Activated T-cell treated with anti-CD3 and anti-CD28 coated beads, Interleukin-2, amount 50 U/mL, for 72 hours (primary cell): ENCODE measurements at regions not wholly inside any gene's neighbourhood (a gene's known extent, or its start where the extent isn't known, plus 50 kb on each side); places are given as distances from the start of the nearest gene placed in this dataset.

Source experiments
- ATAC-seq, 2 donors: fragments of 150-1000 bp; cut with Tn5 transposase; replicated peaks in 1 of 2; 2 replicates each; pipeline ENCODE4 v1.10.0; 2021; ENCODE audit warnings: moderate library complexity in 2 of 2, mild to moderate bottlenecking in 1 of 2
- DNase-seq, 2 donors: peaks; one replicate each; pipeline ENCODE4 v3.0.0; 2021 to 2022; ENCODE audit warnings: mixed read lengths in 1 of 2
- H3K27ac Mint-ChIP-seq: one replicate; pipeline ENCODE4 v1.8.0; 2022; ENCODE audit warnings: mild to moderate bottlenecking, moderate library complexity, mixed read lengths
- H3K27me3 Mint-ChIP-seq: one replicate; pipeline ENCODE4 v1.8.0; 2022; ENCODE audit warnings: low read depth, mixed read lengths
- H3K36me3 Mint-ChIP-seq, 2 donors: one replicate each; pipeline ENCODE4 v1.8.0; 2022; ENCODE audit warnings: mixed read lengths in 2 of 2, mild to moderate bottlenecking in 1 of 2; ENCODE audit not compliant: insufficient read depth in 2 of 2
- H3K4me1 Mint-ChIP-seq: one replicate; pipeline ENCODE4 v1.8.0; 2022; ENCODE audit warnings: low read depth, mixed read lengths
- H3K4me3 Mint-ChIP-seq, 2 donors: one replicate each; pipeline ENCODE4 v1.8.0; 2022; ENCODE audit warnings: mild to moderate bottlenecking in 2 of 2, mixed read lengths in 2 of 2, moderate library complexity in 2 of 2
- H3K9me3 Mint-ChIP-seq, 2 donors: one replicate each; pipeline ENCODE4 v1.8.0; 2022; ENCODE audit warnings: mixed read lengths in 2 of 2

- ATAC-seq (no peak), DNase-seq (no peak)
- peaks cover 6% of the 10 kb centered on the region for H3K27me3 Mint-ChIP-seq
- no peak overlapping the region for H3K27ac Mint-ChIP-seq
- H3K36me3 Mint-ChIP-seq, result no peaks in the 10 kb centered on the region
- H3K4me3 Mint-ChIP-seq, result no peak overlapping the region
- H3K9me3 Mint-ChIP-seq, result no peaks in the 10 kb centered on the region
- no peaks in the 10 kb centered on the region for H3K4me1 Mint-ChIP-seq
Measured at GRCh38 chr11:116596346-116597260, 176.2 kb downstream of the BUD13 start.

GRCh38 chr11:116595305-116595880 is 177.4 kb downstream of the BUD13 start:
- no peaks in the 10 kb centered on the region for H3K36me3 Mint-ChIP-seq
- ATAC-seq, result no peak
- H3K27ac Mint-ChIP-seq, result no peak overlapping the region
- peaks cover 6% of the 10 kb centered on the region for H3K27me3 Mint-ChIP-seq
- peaks cover 0 to 3% of the 10 kb centered on the region in 2 donors for H3K9me3 Mint-ChIP-seq
- DNase-seq, result no peak
- H3K4me3 Mint-ChIP-seq, result no peak overlapping the region
- no peaks in the 10 kb centered on the region for H3K4me1 Mint-ChIP-seq

- peaks cover 0 to 3% of the 10 kb centered on the region in 2 donors for H3K9me3 Mint-ChIP-seq
- no peak overlapping the region for H3K27ac Mint-ChIP-seq
- H3K4me1 Mint-ChIP-seq, result no peaks in the 10 kb centered on the region
- DNase-seq, result no peak
- no peak for ATAC-seq
- peaks cover 6% of the 10 kb centered on the region for H3K27me3 Mint-ChIP-seq
- H3K36me3 Mint-ChIP-seq, result no peaks in the 10 kb centered on the region
- no peak overlapping the region for H3K4me3 Mint-ChIP-seq
Measured at GRCh38 chr11:116590844-116591570, 181.8 kb downstream of the BUD13 start.

- DNase-seq, result no peak
- peaks cover 11% of the 10 kb centered on the region for H3K27me3 Mint-ChIP-seq
- H3K4me3 Mint-ChIP-seq, result no peak overlapping the region
- H3K36me3 Mint-ChIP-seq, result no peaks in the 10 kb centered on the region
- H3K4me1 Mint-ChIP-seq, result no peaks in the 10 kb centered on the region
- no peak overlapping the region for H3K27ac Mint-ChIP-seq
- no peak for ATAC-seq
- H3K9me3 Mint-ChIP-seq, result peaks cover 0 to 3% of the 10 kb centered on the region in 2 donors
Measured at GRCh38 chr11:116589402-116589801, 183.4 kb downstream of the BUD13 start.

DNA sequence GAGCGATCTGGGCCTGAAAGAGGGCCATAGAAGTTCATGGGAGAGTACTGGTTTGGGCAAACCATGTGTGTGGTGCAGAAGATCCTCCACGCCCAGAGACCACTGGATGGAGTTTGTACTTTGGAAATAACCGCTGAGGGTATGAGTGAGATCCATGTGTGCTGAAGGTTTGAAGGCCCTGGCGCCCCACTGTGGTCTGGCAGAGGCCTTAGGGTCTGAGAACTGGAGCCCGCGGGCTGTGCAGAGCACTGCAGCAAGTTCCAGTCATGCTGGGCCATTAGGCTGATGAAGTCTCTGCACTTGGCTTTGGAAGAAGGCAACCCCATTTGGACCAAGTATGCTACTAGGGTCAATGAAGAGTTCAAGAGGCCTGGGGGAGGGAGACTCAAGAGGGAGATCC is 186.4 kb downstream of the BUD13 start:
- H3K4me3 Mint-ChIP-seq, result no peak overlapping the region
- H3K9me3 Mint-ChIP-seq, result peaks cover 0 to 3% of the 10 kb centered on the region in 2 donors
- no peak overlapping the region for H3K27ac Mint-ChIP-seq
- peaks cover 22% of the 10 kb centered on the region for H3K27me3 Mint-ChIP-seq
- no peaks in the 10 kb centered on the region for H3K4me1 Mint-ChIP-seq
- H3K36me3 Mint-ChIP-seq, result no peaks in the 10 kb centered on the region
- DNase-seq, result no peak
- no peak for ATAC-seq

DNA sequence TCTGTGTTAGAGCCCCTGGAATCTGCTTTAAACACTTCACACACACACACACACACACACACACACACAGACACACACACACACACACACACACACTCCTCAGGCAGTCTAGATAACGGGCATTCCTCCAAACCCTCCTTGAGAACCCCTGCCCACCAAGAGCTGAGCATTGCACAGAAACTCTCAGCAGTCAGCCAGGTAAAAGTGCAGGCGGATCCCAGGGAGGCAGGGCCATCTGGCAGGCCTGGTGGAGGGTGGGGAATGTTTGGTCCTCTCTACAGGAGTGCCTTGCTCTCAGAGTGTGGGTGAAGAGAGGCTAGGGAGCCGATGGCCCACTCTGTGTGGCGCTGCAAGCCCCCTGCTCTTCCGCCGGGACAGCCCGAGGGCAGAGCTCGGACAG is 190.2 kb downstream of the BUD13 start:
- no peak overlapping the region for H3K4me3 Mint-ChIP-seq
- no peaks in the 10 kb centered on the region for H3K4me1 Mint-ChIP-seq
- no peak for ATAC-seq
- peaks cover 60% of the 10 kb centered on the region for H3K27me3 Mint-ChIP-seq
- H3K27ac Mint-ChIP-seq, result no peak overlapping the region
- no peaks in the 10 kb centered on the region for H3K36me3 Mint-ChIP-seq
- no peaks in the 10 kb centered on the region for H3K9me3 Mint-ChIP-seq
- DNase-seq, result no peak

DNA sequence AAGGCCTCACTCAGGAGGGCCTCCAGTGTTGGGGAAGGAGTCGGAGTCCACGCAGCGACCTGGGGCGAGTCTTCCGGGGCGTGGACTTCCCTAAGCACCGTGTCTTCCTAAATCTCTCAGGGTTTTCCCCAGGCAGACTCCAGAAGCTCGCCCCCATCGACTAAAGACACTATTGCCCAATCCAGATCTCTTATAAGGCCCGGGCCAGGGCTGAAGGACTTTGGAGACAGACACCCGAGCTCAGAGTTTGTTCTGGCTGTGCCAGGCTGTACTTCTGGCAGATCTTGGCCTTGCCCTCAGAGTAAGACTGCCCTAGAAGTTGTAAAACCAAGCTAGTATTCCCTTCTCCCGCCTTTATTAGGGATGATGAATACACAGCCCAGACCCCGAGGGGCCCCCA is 191.4 kb downstream of the BUD13 start:
- Mint-ChIP-seq H3K4me1 (no peaks in the 10 kb centered on the region), H3K36me3 (no peaks in the 10 kb centered on the region), H3K27me3 (peaks cover 65% of the 10 kb centered on the region), H3K4me3 (no peak overlapping the region), H3K27ac (no peak overlapping the region), H3K9me3 (no peaks in the 10 kb centered on the region)
- DNase-seq, result no peak
- ATAC-seq, result no peak

DNA sequence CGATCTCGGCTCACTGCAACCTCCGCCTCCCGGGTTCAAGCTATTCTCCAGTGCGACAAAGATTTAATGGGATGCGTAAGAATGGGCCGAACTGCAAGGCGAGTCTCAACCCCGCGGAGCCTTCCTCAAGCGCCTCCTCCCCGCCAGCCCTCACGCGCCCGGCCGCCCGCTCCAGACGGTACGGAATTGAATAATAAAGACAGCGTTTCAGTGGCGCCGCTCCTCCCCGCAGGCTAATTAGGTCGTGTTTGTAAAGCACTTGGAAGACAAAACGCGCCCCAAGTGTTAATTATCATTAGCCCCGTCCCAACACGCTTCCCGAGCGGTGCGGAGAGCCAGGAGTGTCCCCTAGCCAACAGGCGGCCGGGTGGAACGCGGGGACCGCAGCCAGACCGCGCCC is 192.0 kb downstream of the BUD13 start:
- Mint-ChIP-seq H3K9me3 (no peaks in the 10 kb centered on the region), H3K27me3 (peaks cover 65% of the 10 kb centered on the region), H3K36me3 (no peaks in the 10 kb centered on the region), H3K27ac (no peak overlapping the region), H3K4me1 (no peaks in the 10 kb centered on the region), H3K4me3 (no peak overlapping the region)
- ATAC-seq (no peak), DNase-seq (no peak)

DNA sequence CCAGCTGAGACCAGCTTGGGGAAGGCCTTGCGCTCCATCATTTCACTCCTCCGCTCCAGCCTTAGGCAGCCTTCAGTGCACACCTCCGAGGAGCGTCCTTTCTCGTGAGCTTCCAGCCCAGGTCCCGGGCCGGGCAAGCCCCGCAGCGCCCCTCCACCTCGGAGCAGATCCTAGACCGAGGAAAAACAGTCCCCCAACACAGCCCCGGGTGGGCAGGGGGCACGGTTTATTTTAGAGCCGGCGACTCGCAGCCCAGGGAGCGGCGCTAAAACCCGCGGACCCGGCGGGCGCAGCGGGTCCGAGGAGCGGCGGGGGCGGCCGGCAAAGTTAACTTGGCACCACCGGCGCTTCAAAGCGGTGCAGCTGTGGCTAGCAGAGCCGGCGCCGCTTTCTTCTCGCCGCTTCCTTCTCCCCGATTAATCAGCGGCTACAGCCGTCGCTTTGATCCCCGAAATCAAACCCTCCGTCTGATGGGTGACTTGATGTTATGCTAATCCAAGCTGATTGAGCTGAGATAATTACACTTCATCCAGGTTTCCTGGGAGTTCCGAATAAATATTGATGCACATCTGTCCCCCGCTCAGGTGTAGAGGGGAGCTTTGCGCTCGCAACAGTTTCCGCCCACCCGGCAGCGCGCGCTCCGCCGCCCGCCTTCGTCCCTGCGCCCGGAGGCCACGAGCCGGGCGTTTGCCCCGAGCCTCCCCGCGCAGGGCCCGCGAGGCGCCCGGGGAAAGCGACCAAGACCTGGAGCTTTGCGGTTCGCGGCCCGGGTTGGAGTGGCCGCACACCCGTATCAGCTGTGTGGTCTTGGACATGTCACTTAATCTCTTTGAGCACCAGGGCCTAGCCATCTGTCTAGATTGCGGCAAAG is 192.7 kb downstream of the BUD13 start:
- Mint-ChIP-seq H3K27ac (no peak overlapping the region), H3K36me3 (no peaks in the 10 kb centered on the region), H3K9me3 (no peaks in the 10 kb centered on the region), H3K4me1 (no peaks in the 10 kb centered on the region), H3K4me3 (no peak overlapping the region), H3K27me3 (peaks cover 65% of the 10 kb centered on the region)
- no peak for ATAC-seq
- no peak for DNase-seq

DNA sequence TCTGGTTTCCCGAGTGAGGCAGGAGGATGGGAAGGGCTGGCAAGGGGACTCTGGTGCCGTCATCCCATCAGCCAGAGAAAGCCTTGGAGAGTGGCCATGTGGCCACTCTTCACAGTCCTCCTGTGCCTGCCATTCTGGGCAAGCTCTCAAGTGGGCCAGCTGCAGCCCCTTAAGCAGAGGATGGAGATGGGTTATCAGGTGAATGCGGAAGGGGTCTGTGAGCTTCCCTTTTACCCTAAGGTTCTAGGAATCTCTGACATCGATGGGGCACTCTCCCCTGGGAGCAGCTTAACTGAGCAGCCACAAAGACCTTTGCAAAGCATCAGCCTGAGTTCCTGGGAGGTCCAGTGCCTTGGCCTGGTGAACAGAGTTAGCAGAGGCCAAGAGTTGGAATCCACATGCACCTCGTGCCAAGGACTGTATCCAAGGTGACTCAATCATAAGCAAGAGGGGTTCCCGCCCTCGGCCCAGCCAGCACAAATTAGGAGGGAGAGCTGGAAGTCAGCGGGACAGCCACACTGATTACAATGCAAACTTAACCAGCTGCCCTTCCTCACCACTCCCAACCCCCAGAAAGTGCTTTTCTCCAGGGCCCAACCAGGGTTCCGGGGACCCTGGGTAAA is 193.6 kb downstream of the BUD13 start:
- Mint-ChIP-seq H3K36me3 (no peaks in the 10 kb centered on the region), H3K4me1 (no peaks in the 10 kb centered on the region), H3K4me3 (no peak overlapping the region), H3K9me3 (no peaks in the 10 kb centered on the region), H3K27me3 (peaks cover 58% of the 10 kb centered on the region), H3K27ac (no peak overlapping the region)
- DNase-seq (no peak), ATAC-seq (no peak)

GRCh38 chr11:116577956-116578355 is 194.8 kb downstream of the BUD13 start:
- H3K27ac Mint-ChIP-seq, result no peak overlapping the region
- H3K27me3 Mint-ChIP-seq, result peaks cover 55% of the 10 kb centered on the region
- no peaks in the 10 kb centered on the region for H3K4me1 Mint-ChIP-seq
- DNase-seq (no peak), ATAC-seq (no peak)
- H3K9me3 Mint-ChIP-seq, result no peaks in the 10 kb centered on the region
- no peak overlapping the region for H3K4me3 Mint-ChIP-seq
- H3K36me3 Mint-ChIP-seq, result no peaks in the 10 kb centered on the region

GRCh38 chr11:116577273-116577672 is 195.5 kb downstream of the BUD13 start:
- H3K27ac Mint-ChIP-seq, result no peak overlapping the region
- DNase-seq (no peak), ATAC-seq (no peak)
- H3K27me3 Mint-ChIP-seq, result peaks cover 52% of the 10 kb centered on the region
- H3K4me1 Mint-ChIP-seq, result no peaks in the 10 kb centered on the region
- no peak overlapping the region for H3K4me3 Mint-ChIP-seq
- no peaks in the 10 kb centered on the region for H3K36me3 Mint-ChIP-seq
- no peaks in the 10 kb centered on the region for H3K9me3 Mint-ChIP-seq
